SK-N-SH treated with all-trans-retinoic acid at 6 μM for 48 hours (cell line): ENCODE measurements at regions not wholly inside any gene's neighbourhood (a gene's known extent, or its start where the extent isn't known, plus 50 kb on each side); places are given as distances from the start of the nearest gene placed in this dataset.

Source experiments
- ESRRG ChIP-seq: fragments of 250-450 bp; sonication (Bioruptor Pico); IDR thresholded peaks from 2 replicates; pipeline ENCODE4 v1.6.1; 2021; ENCODE audit warnings: mild to moderate bottlenecking
- OSR1 ChIP-seq: fragments of 250-450 bp; sonication (Bioruptor Pico); IDR thresholded peaks from 2 replicates; pipeline ENCODE4 v1.8.0; 2022; ENCODE audit warnings: moderate library complexity, mild to moderate bottlenecking, inconsistent platforms
- RARB ChIP-seq: fragments of 250-450 bp; sonication (Bioruptor Pico); IDR thresholded peaks from 2 replicates; pipeline ENCODE4 v1.8.0; 2021; ENCODE audit warnings: mild to moderate bottlenecking, moderate library complexity
- ZC3H10 ChIP-seq: fragments of 250-450 bp; sonication (Bioruptor Pico); IDR thresholded peaks from 2 replicates; pipeline ENCODE4 v1.5.1; 2021; ENCODE audit warnings: mild to moderate bottlenecking, moderate library complexity
- ZFP3 ChIP-seq: fragments of 250-450 bp; sonication (Bioruptor Pico); IDR thresholded peaks from 2 replicates; pipeline ENCODE4 v1.5.0; 2020; ENCODE audit warnings: mild to moderate bottlenecking, moderate library complexity
- ZNF565 ChIP-seq: fragments of 450-650 bp; formaldehyde crosslinking; conservative IDR thresholded peaks from 2 replicates; pipeline ENCODE4 v1.5.0; 2020; ENCODE audit warnings: low read depth, mild to moderate bottlenecking, moderate library complexity
- ZNF8 ChIP-seq: fragments of 450-650 bp; formaldehyde crosslinking; IDR thresholded peaks from 2 replicates; pipeline ENCODE4 v1.5.0; 2020; ENCODE audit warnings: mild to moderate bottlenecking, moderate library complexity
- TF ChIP-seq, protein P1 (sequence below): fragments of 250-450 bp; sonication (Bioruptor Pico); IDR thresholded peaks from 2 replicates; pipeline ENCODE4 v1.8.0; 2020; ENCODE audit warnings: mild to moderate bottlenecking, moderate library complexity, borderline replicate concordance
- TF ChIP-seq, protein P2 (sequence below): fragments of 250-450 bp; sonication (Bioruptor Pico); IDR thresholded peaks from 2 replicates; pipeline ENCODE4 v1.5.1; 2020; ENCODE audit warnings: low read depth, mild to moderate bottlenecking, moderate library complexity

DNA sequence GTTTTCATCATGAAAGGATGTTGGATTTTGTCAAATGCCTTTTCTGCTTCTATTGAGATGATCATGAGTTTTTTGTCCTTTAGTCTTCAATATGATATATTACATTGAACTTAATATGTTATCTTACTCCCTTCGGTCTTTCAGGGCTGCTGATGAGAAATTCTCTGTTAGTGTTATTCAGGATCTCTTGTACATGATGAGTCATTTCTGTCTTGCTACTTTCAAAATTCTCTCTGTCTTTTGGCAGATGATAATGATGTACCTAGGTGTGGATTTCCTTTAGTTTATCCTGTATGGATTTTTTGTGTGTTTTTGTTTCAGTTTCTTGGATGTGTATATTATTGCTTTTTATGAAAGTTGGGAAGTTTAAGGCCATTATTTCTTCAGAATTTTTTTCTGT lies 320.9 kb upstream of the NPSR1 start:
- no peak for TF ChIP-seq ESRRG (CRISPR knock-in tag)
- TF ChIP-seq ZC3H10 (CRISPR knock-in tag), result no peak
- TF ChIP-seq RARB (CRISPR knock-in tag), result no peak
- no peak for TF ChIP-seq ZNF565 (CRISPR knock-in tag)
- no peak for TF ChIP-seq OSR1
- TF ChIP-seq ZNF8, result no peak
- TF ChIP-seq, protein P1, sequence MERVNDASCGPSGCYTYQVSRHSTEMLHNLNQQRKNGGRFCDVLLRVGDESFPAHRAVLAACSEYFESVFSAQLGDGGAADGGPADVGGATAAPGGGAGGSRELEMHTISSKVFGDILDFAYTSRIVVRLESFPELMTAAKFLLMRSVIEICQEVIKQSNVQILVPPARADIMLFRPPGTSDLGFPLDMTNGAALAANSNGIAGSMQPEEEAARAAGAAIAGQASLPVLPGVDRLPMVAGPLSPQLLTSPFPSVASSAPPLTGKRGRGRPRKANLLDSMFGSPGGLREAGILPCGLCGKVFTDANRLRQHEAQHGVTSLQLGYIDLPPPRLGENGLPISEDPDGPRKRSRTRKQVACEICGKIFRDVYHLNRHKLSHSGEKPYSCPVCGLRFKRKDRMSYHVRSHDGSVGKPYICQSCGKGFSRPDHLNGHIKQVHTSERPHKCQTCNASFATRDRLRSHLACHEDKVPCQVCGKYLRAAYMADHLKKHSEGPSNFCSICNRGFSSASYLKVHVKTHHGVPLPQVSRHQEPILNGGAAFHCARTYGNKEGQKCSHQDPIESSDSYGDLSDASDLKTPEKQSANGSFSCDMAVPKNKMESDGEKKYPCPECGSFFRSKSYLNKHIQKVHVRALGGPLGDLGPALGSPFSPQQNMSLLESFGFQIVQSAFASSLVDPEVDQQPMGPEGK, result no peak
- TF ChIP-seq, protein P2, sequence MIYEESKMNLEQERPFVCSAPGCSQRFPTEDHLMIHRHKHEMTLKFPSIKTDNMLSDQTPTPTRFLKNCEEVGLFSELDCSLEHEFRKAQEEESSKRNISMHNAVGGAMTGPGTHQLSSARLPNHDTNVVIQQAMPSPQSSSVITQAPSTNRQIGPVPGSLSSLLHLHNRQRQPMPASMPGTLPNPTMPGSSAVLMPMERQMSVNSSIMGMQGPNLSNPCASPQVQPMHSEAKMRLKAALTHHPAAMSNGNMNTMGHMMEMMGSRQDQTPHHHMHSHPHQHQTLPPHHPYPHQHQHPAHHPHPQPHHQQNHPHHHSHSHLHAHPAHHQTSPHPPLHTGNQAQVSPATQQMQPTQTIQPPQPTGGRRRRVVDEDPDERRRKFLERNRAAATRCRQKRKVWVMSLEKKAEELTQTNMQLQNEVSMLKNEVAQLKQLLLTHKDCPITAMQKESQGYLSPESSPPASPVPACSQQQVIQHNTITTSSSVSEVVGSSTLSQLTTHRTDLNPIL (CRISPR knock-in tag), result no peak
- no peak for TF ChIP-seq ZFP3 (CRISPR knock-in tag)
